Neural cell (in vitro differentiated cells): ENCODE measurements at regions not wholly inside any gene's neighbourhood (a gene's known extent, or its start where the extent isn't known, plus 50 kb on each side); places are given as distances from the start of the nearest gene placed in this dataset.

ENCODE experiments used
- CTCF ChIP-seq: fragments of 450-650 bp; IDR thresholded peaks from 2 replicates; pipeline ENCODE4 v1.5.1; 2014; ENCODE audit warnings: antibody characterized with exemption, mild to moderate bottlenecking, moderate library complexity; ENCODE audit not compliant: poor library complexity, severe bottlenecking
- EP300 ChIP-seq: fragments of 450-650 bp; conservative IDR thresholded peaks from 2 replicates; pipeline ENCODE4 v1.6.1; 2014; ENCODE audit warnings: antibody characterized with exemption, mild to moderate bottlenecking, moderate library complexity; ENCODE audit not compliant: poor library complexity, severe bottlenecking
- EZH2 ChIP-seq: fragments of 200-600, 300-800 bp; shearing (Covaris generic), sonication (generic); IDR thresholded peaks from 2 replicates; pipeline ENCODE4 v1.6.1; 2014; ENCODE audit warnings: antibody characterized with exemption, low read length, borderline replicate concordance, mild to moderate bottlenecking; ENCODE audit not compliant: insufficient read depth, poor library complexity, severe bottlenecking
- POLR2AphosphoS5 ChIP-seq: IDR thresholded peaks from 2 replicates; pipeline ENCODE4 v1.6.1; 2012
- RAD21 ChIP-seq: fragments of 450-650 bp; conservative IDR thresholded peaks from 2 replicates; pipeline ENCODE4 v1.6.1; 2014; ENCODE audit warnings: antibody characterized with exemption, mild to moderate bottlenecking, moderate library complexity
- REST ChIP-seq: IDR thresholded peaks from 2 replicates; pipeline ENCODE4 v1.6.1; 2012; ENCODE audit warnings: borderline replicate concordance
- TAF1 ChIP-seq: IDR thresholded peaks from 2 replicates; pipeline ENCODE4 v1.6.1; 2012; ENCODE audit warnings: low read depth

- TF ChIP-seq CTCF (no peak), RAD21 (no peak), POLR2AphosphoS5 (no peak), REST (no peak), EP300 (no peak), TAF1 (no peak), EZH2 (no peak)
Observed at GRCh38 chr2:155825876-155826275, 506.6 kb downstream of the NR4A2 start.
